C4-2B (cell line): ENCODE measurements at regions not wholly inside any gene's neighbourhood (a gene's known extent, or its start where the extent isn't known, plus 50 kb on each side); places are given as distances from the start of the nearest gene placed in this dataset.

Source experiments
- CTCF ChIP-seq: fragments of 450-650 bp; conservative IDR thresholded peaks from 2 replicates; pipeline ENCODE4 v1.5.1; 2017; ENCODE audit warnings: mild to moderate bottlenecking
- ZFX ChIP-seq: fragments of 450-650 bp; IDR thresholded peaks from 2 replicates; pipeline ENCODE4 v1.6.1; 2017

- TF ChIP-seq CTCF (no peak), ZFX (no peak)
Observed at GRCh38 chr10:20966426-20966825, 69.3 kb upstream of the NEBL start.
